ENCODE measurements at regions not wholly inside any gene's neighbourhood (a gene's known extent, or its start where the extent isn't known, plus 50 kb on each side); places are given as distances from the start of the nearest gene placed in this dataset.

GRCh38 chr5:124292322-124292855 is 454.1 kb downstream of the ZNF608 start:
- TF ChIP-seq CTCF (IDR thresholded peaks at IDR 0.05; ENCODE audit: low read depth, low read length, missing input control) = no peak
- TF ChIP-seq, protein P1, sequence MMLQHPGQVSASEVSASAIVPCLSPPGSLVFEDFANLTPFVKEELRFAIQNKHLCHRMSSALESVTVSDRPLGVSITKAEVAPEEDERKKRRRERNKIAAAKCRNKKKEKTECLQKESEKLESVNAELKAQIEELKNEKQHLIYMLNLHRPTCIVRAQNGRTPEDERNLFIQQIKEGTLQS (IDR thresholded peaks at IDR 0.05) = no peak
- TF ChIP-seq TAF1 (conservative IDR thresholded peaks at IDR 0.05) = no peak
- TF ChIP-seq, protein P2, sequence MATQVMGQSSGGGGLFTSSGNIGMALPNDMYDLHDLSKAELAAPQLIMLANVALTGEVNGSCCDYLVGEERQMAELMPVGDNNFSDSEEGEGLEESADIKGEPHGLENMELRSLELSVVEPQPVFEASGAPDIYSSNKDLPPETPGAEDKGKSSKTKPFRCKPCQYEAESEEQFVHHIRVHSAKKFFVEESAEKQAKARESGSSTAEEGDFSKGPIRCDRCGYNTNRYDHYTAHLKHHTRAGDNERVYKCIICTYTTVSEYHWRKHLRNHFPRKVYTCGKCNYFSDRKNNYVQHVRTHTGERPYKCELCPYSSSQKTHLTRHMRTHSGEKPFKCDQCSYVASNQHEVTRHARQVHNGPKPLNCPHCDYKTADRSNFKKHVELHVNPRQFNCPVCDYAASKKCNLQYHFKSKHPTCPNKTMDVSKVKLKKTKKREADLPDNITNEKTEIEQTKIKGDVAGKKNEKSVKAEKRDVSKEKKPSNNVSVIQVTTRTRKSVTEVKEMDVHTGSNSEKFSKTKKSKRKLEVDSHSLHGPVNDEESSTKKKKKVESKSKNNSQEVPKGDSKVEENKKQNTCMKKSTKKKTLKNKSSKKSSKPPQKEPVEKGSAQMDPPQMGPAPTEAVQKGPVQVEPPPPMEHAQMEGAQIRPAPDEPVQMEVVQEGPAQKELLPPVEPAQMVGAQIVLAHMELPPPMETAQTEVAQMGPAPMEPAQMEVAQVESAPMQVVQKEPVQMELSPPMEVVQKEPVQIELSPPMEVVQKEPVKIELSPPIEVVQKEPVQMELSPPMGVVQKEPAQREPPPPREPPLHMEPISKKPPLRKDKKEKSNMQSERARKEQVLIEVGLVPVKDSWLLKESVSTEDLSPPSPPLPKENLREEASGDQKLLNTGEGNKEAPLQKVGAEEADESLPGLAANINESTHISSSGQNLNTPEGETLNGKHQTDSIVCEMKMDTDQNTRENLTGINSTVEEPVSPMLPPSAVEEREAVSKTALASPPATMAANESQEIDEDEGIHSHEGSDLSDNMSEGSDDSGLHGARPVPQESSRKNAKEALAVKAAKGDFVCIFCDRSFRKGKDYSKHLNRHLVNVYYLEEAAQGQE (IDR thresholded peaks at IDR 0.05) = no peak
- no peak for TF ChIP-seq YY1 (IDR thresholded peaks at IDR 0.05)
- TF ChIP-seq ZBTB33 (IDR thresholded peaks at IDR 0.05) = no peak
- TF ChIP-seq RXRA (IDR thresholded peaks at IDR 0.05) = no peak
- TF ChIP-seq MAX (IDR thresholded peaks at IDR 0.05) = no peak
- no peak for TF ChIP-seq RAD21 (IDR thresholded peaks at IDR 0.05)
